ENCODE measurements at regions not wholly inside any gene's neighbourhood (a gene's known extent, or its start where the extent isn't known, plus 50 kb on each side); places are given as distances from the start of the nearest gene placed in this dataset.

DNA sequence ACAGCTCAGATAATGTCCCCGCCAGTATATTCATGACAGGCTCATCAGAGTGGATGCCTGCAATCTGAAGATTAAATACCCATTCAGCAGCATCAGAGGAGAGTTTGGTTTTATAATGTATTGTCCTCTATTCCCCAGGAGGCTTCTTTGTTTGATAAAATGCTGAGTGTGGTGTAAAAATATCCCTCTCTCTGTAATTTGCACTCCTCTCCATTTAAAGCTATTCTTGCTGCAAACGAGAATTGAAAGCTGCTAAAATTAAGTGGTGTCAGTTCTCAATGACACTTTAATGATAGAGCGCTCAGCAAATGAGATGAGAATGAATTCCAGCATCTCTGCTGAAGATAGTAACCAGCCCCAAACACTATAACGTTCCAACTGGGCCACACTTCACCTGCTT lies 205.7 kb upstream of the RRP15 start:
- no peak for DNase-seq (ENCODE audit: low read depth, low spot score)
- CTCF ChIA-PET = no interaction called here
- TF ChIP-seq, protein P1, sequence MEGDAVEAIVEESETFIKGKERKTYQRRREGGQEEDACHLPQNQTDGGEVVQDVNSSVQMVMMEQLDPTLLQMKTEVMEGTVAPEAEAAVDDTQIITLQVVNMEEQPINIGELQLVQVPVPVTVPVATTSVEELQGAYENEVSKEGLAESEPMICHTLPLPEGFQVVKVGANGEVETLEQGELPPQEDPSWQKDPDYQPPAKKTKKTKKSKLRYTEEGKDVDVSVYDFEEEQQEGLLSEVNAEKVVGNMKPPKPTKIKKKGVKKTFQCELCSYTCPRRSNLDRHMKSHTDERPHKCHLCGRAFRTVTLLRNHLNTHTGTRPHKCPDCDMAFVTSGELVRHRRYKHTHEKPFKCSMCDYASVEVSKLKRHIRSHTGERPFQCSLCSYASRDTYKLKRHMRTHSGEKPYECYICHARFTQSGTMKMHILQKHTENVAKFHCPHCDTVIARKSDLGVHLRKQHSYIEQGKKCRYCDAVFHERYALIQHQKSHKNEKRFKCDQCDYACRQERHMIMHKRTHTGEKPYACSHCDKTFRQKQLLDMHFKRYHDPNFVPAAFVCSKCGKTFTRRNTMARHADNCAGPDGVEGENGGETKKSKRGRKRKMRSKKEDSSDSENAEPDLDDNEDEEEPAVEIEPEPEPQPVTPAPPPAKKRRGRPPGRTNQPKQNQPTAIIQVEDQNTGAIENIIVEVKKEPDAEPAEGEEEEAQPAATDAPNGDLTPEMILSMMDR (IDR thresholded peaks at IDR 0.05; ENCODE audit: insufficient read depth, low read length, missing control alignments) = no peak
- POLR2A ChIA-PET = no interaction called here
- H3K4me3 ChIP-seq (ENCODE audit: low read depth, low read length) = no peak overlapping the region

DNA sequence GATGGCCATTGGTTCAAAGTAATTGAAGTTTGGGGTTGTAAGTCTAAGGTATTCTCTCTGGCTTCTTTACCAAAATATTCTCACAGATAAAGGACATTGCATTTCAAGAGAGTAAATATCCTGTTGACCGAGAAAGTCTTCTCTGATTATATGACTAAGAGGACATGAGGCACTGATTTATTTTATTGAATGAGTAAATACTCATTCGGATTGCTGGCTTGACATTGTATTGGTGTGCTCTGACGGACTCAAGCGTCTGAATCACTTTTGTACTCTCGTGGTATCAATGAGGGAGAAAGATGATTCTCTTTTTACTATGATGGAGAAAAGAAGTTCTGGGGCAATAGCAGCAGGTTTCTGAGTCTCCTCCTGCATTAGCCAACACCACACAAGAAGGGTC lies 205.3 kb upstream of the RRP15 start:
- CTCF ChIA-PET = no interaction called here
- no peak for DNase-seq (ENCODE audit: low read depth, low spot score)
- no peak overlapping the region for H3K4me3 ChIP-seq (ENCODE audit: low read depth, low read length)
- TF ChIP-seq, protein P1 (IDR thresholded peaks at IDR 0.05; ENCODE audit: insufficient read depth, low read length, missing control alignments) = no peak
- POLR2A ChIA-PET = no interaction called here

GRCh38 chr1:218080863-218081262 lies 204.2 kb upstream of the RRP15 start:
- H3K4me3 ChIP-seq (ENCODE audit: low read depth, low read length) = no peak overlapping the region
- POLR2A ChIA-PET = no interaction called here
- CTCF ChIA-PET = no interaction called here
- TF ChIP-seq, protein P1 (IDR thresholded peaks at IDR 0.05; ENCODE audit: insufficient read depth, low read length, missing control alignments) = no peak
- no peak for DNase-seq (ENCODE audit: low read depth, low spot score)

DNA sequence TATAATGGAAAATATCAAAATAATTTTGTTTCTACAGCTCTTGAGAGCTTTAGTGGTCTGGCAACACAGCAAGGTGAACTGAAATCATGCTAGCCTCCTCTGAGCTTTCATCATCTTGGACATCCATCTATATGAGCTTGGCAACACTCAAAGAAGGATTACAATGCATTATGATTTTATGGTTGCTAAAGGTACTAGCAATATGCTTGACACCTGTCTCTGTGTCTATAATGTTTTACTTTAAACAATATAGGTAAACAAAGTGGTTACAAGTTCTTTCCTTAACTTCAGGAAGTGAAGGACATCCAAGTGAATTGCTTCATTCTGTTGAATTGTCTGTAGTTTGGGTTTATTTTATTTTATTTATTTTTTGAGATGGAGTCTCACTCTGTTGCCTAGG lies 203.7 kb upstream of the RRP15 start:
- ChIA-PET CTCF (no interaction called here), POLR2A (no interaction called here)
- H3K4me3 ChIP-seq (ENCODE audit: low read depth, low read length) = no peak overlapping the region
- DNase-seq (ENCODE audit: low read depth, low spot score) = no peak
- TF ChIP-seq, protein P1 (IDR thresholded peaks at IDR 0.05; ENCODE audit: insufficient read depth, low read length, missing control alignments) = no peak

GRCh38 chr1:218090459-218090858 lies 194.6 kb upstream of the RRP15 start:
- CTCF ChIA-PET = no interaction called here
- TF ChIP-seq, protein P1 (IDR thresholded peaks at IDR 0.05; ENCODE audit: insufficient read depth, low read length, missing control alignments) = no peak
- no peak for DNase-seq (ENCODE audit: low read depth, low spot score)

GRCh38 chr1:218101409-218101808 lies 183.7 kb upstream of the RRP15 start:
- ChIA-PET POLR2A (no interaction called here), CTCF (no interaction called here)
- TF ChIP-seq, protein P1 (IDR thresholded peaks at IDR 0.05; ENCODE audit: insufficient read depth, low read length, missing control alignments) = no peak
- no peak for DNase-seq (ENCODE audit: low read depth, low spot score)
- no peak overlapping the region for H3K4me3 ChIP-seq (ENCODE audit: low read depth, low read length)

More at GRCh38 chr1:218090459-218090858, 194.6 kb upstream of the RRP15 start:
- POLR2A ChIA-PET = no interaction called here
- no peak overlapping the region for H3K4me3 ChIP-seq (ENCODE audit: low read depth, low read length)

Data from AG04449 (cell line).